Smooth muscle cell (in vitro differentiated cells): ENCODE measurements at regions not wholly inside any gene's neighbourhood (a gene's known extent, or its start where the extent isn't known, plus 50 kb on each side); places are given as distances from the start of the nearest gene placed in this dataset.

ENCODE experiments used
- DNase-seq: peaks from one replicate; lab custom pipeline; 2025; ENCODE audit not compliant: unreplicated experiment; lab: John Stamatoyannopoulos, UW
- H2AFZ ChIP-seq: fragments of 200-600 bp; sonication (generic); 2 replicates; pipeline ENCODE4 v1.6.0; 2016; ENCODE audit warnings: antibody characterized with exemption, low read depth, mild to moderate bottlenecking
- H3F3A ChIP-seq: fragments of 200-600 bp; sonication (generic); 2 replicates; pipeline ENCODE4 v1.6.0; 2017; ENCODE audit warnings: antibody characterized with exemption, low read depth
- H3K27ac ChIP-seq: fragments of 200-600 bp; sonication (generic); 2 replicates; pipeline ENCODE4 v1.5.1; 2016; ENCODE audit warnings: low read depth, mild to moderate bottlenecking
- H3K27me3 ChIP-seq: fragments of 200-600 bp; sonication (generic); 2 replicates; pipeline ENCODE4 v1.6.1; 2016; ENCODE audit warnings: low read depth, mild to moderate bottlenecking
- H3K36me3 ChIP-seq: fragments of 200-600 bp; sonication (generic); 2 replicates; pipeline ENCODE4 v1.5.1; 2016; ENCODE audit warnings: low read depth
- H3K4me1 ChIP-seq: fragments of 200-600 bp; sonication (generic); 2 replicates; pipeline ENCODE4 v1.5.1; 2016; ENCODE audit warnings: low read depth
- H3K4me2 ChIP-seq: fragments of 200-600 bp; sonication (generic); 2 replicates; pipeline ENCODE4 v1.6.0; 2016; ENCODE audit warnings: mild to moderate bottlenecking
- H3K4me3 ChIP-seq: fragments of 200-600 bp; sonication (generic); 2 replicates; pipeline ENCODE4 v1.5.1; 2016; ENCODE audit warnings: mild to moderate bottlenecking
- H3K79me2 ChIP-seq: fragments of 200-600 bp; sonication (generic); 2 replicates; pipeline ENCODE4 v1.6.0; 2016; ENCODE audit warnings: low read depth, mild to moderate bottlenecking
- H3K9ac ChIP-seq: fragments of 200-600 bp; sonication (generic); 2 replicates; pipeline ENCODE4 v1.6.0; 2016; ENCODE audit warnings: low read depth
- H3K9me3 ChIP-seq: fragments of 200-600 bp; sonication (generic); replicated peaks from 2 replicates; pipeline ENCODE4 v1.5.1; 2016; ENCODE audit warnings: low read depth
- H4K20me1 ChIP-seq: fragments of 200-600 bp; sonication (generic); 2 replicates; pipeline ENCODE4 v1.6.0; 2016; ENCODE audit warnings: low read depth
- WGBS: methylation state at CpG from one replicate; pipeline ENCODE4 v1.1.7; 2016; ENCODE audit warnings: low lambda C conversion rate; 5-methylcytosine and 5-hydroxymethylcytosine counted together
- TF ChIP-seq, protein P1 (sequence below): fragments of 200-600 bp; sonication (generic); IDR thresholded peaks from 2 replicates; pipeline ENCODE4 v1.5.1; 2017; ENCODE audit warnings: borderline replicate concordance, mild to moderate bottlenecking, antibody characterized with exemption; ENCODE audit not compliant: insufficient read depth, poor library complexity, severe bottlenecking

DNA sequence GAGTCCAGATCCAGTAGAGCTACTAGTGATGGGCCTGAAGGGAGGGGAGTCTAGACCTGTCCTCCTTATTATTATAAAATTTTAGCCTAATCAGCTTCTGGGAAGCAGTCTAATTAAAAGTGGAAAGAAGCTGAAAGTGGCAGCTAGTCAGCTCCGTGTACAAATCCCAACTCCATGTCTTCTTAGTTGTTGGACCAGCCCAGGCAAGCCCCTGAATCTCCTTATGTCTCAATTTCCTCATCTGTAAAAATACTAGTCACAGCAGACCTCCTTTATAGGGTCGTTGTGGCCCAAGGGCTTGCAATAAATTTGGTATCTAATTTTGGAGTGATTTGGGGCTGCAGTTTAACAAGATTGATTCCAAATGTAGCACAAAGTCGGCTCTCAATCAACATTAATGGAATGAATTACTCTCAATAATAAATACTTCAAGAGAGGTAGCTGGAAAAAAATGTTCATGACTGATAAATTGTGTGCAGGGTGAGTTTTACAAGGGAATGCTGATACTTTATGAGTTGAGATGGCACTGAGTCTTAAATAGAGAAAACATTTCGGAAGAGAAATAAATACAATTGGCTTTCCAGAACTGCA, 118.3 kb upstream of the NDUFV2 start:
- Histone ChIP-seq H3K4me1 (peaks cover 18% of the 10 kb centered on the region), H3K27me3 (no peaks in the 10 kb centered on the region), H3K79me2 (no peaks in the 10 kb centered on the region), H4K20me1 (no peaks in the 10 kb centered on the region), H3K4me2 (no peak overlapping the region), H3K27ac (no peak overlapping the region), H3F3A (no peaks in the 10 kb centered on the region), H2AFZ (no peak overlapping the region), H3K9me3 (no peaks in the 10 kb centered on the region), H3K4me3 (no peak overlapping the region), H3K36me3 (no peaks in the 10 kb centered on the region), H3K9ac (no peak overlapping the region)
- TF ChIP-seq, protein P1, sequence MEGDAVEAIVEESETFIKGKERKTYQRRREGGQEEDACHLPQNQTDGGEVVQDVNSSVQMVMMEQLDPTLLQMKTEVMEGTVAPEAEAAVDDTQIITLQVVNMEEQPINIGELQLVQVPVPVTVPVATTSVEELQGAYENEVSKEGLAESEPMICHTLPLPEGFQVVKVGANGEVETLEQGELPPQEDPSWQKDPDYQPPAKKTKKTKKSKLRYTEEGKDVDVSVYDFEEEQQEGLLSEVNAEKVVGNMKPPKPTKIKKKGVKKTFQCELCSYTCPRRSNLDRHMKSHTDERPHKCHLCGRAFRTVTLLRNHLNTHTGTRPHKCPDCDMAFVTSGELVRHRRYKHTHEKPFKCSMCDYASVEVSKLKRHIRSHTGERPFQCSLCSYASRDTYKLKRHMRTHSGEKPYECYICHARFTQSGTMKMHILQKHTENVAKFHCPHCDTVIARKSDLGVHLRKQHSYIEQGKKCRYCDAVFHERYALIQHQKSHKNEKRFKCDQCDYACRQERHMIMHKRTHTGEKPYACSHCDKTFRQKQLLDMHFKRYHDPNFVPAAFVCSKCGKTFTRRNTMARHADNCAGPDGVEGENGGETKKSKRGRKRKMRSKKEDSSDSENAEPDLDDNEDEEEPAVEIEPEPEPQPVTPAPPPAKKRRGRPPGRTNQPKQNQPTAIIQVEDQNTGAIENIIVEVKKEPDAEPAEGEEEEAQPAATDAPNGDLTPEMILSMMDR, result no peak
- DNase-seq, result no peak
- WGBS, result 23% methylated on average over 4 of the region's 4 CpGs

DNA sequence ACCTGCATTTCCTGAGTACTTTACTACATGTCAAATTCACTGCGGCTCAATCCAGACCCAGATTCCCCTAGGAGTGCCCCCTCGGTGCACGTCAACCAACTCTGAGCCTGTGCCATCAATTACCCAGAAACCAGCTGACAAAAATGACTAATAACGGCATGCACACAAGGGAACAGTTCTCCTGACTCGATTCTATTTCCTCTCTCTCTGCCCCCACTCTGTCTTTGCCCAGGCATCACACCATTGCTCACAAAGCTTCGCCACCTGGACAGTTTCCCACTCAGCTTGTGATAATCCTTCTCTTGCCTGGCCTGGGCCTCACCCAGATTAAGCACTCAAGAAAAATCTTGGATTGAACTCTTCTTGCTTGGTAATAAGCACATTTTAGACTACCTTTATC, 115.3 kb upstream of the NDUFV2 start:
- no peak overlapping the region for H3K4me2 ChIP-seq
- no peak overlapping the region for H2AFZ ChIP-seq
- WGBS, result 58% methylated on average over 6 of the region's 6 CpGs
- no peak for DNase-seq
- no peaks in the 10 kb centered on the region for H3K36me3 ChIP-seq
- no peaks in the 10 kb centered on the region for H3K79me2 ChIP-seq
- H3K27ac ChIP-seq, result no peak overlapping the region
- H3K4me1 ChIP-seq, result no peaks in the 10 kb centered on the region
- H3K9ac ChIP-seq, result no peak overlapping the region
- H3K9me3 ChIP-seq, result no peaks in the 10 kb centered on the region
- no peak overlapping the region for H3K4me3 ChIP-seq
- TF ChIP-seq, protein P1, result no peak
- H4K20me1 ChIP-seq, result no peaks in the 10 kb centered on the region
- H3K27me3 ChIP-seq, result no peaks in the 10 kb centered on the region
- H3F3A ChIP-seq, result no peaks in the 10 kb centered on the region

DNA sequence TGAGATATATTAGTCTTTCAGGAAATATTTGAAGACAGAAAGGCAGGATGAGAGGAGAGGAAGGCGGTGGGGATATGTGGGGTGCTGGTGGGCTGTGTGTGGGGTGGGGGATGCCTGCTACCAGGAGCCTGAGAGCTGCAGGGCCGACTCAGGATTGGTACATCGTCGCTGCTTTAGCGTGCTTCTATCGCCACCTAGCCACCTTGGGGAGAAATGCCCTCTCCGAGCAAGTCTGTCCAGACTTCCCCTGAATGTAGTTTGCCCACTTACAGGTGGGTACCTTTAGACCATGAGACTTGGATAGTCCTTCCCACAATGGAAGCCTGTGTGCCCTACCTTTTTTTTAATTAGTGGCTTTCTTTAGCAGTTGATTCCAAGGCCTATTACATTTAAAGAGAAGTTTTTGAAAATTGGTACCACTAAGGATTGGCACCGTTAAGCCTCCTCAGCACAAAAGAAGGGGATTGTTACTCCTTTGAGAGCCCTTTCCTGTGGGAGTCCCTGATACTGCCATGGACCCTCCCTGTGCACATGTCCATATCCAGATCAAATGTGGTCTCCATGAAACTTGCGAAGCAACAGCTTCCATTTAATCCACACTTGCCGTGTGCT, 114.1 kb upstream of the NDUFV2 start:
- Histone ChIP-seq H3K9me3 (no peaks in the 10 kb centered on the region), H3K27me3 (no peaks in the 10 kb centered on the region), H3K27ac (no peak overlapping the region), H4K20me1 (no peaks in the 10 kb centered on the region), H3K9ac (no peak overlapping the region), H3K4me3 (no peak overlapping the region), H3F3A (no peaks in the 10 kb centered on the region), H3K79me2 (no peaks in the 10 kb centered on the region), H2AFZ (no peak overlapping the region), H3K4me1 (no peaks in the 10 kb centered on the region), H3K36me3 (no peaks in the 10 kb centered on the region), H3K4me2 (no peak overlapping the region)
- peak; percentile 2 for DNase-seq
- TF ChIP-seq, protein P1, result peak; percentile 78
- WGBS, result 37% methylated on average over 8 of the region's 10 CpGs

DNA sequence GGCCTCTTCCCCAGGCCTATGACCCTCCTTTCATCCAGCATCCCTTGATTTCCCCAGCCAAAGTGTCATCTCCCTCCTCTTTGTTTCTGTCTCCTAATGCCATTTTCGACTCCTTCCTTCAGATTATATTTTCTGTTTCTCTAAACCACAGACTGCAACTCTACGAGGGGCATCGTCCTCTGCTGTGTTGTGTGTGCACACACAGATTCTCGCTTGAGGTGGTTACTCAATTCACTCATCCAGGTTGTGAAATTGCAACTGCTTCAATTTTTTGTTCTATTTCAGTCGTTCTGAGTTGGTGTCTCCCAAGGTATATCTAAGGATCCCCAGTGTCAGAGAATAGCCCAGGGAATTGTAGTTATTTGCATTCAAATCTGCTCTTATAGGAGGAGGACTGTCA, 113.5 kb upstream of the NDUFV2 start:
- Histone ChIP-seq H3K27ac (no peak overlapping the region), H3K4me2 (no peak overlapping the region), H3K4me1 (no peaks in the 10 kb centered on the region), H3K4me3 (no peak overlapping the region), H3K36me3 (no peaks in the 10 kb centered on the region), H3K79me2 (no peaks in the 10 kb centered on the region), H4K20me1 (no peaks in the 10 kb centered on the region), H3F3A (no peaks in the 10 kb centered on the region), H3K9ac (no peak overlapping the region), H3K9me3 (no peaks in the 10 kb centered on the region), H2AFZ (no peak overlapping the region), H3K27me3 (no peaks in the 10 kb centered on the region)
- 89% methylated on average over 5 of the region's 5 CpGs for WGBS
- no peak for DNase-seq
- TF ChIP-seq, protein P1, result no peak
